Liver (tissue), 3 donors: ENCODE measurements at regions not wholly inside any gene's neighbourhood (a gene's known extent, or its start where the extent isn't known, plus 50 kb on each side); places are given as distances from the start of the nearest gene placed in this dataset.

ENCODE experiments used
- ATF3 ChIP-seq: IDR thresholded peaks from 2 replicates; pipeline ENCODE4 v1.6.1; 2016; ENCODE audit warnings: antibody characterized with exemption
- CTCF ChIP-seq: fragments of 150-350 bp; IDR thresholded peaks from 2 replicates; pipeline ENCODE4 v1.5.1; 2017; ENCODE audit warnings: improper control_type of control experiment, low read depth, low read length; ENCODE audit not compliant: missing input control
- GABPA ChIP-seq, 2 donors: IDR thresholded peaks in 1 of 2; conservative IDR thresholded peaks in 1 of 2; 2 replicates each; pipeline ENCODE4 v1.6.1; 2016; ENCODE audit warnings: antibody characterized with exemption in 2 of 2, mild to moderate bottlenecking in 1 of 2, moderate library complexity in 1 of 2
- HNF4A ChIP-seq, 2 donors: conservative IDR thresholded peaks; 2 replicates each; pipeline ENCODE4 v1.6.1; 2016; ENCODE audit warnings: antibody characterized with exemption in 2 of 2, mild to moderate bottlenecking in 2 of 2
- JUND ChIP-seq, 2 donors: IDR thresholded peaks; 2 replicates each; pipeline ENCODE4 v1.6.1; 2016; ENCODE audit warnings: antibody characterized with exemption in 2 of 2
- MAX ChIP-seq: IDR thresholded peaks from 2 replicates; pipeline ENCODE4 v1.6.1; 2016; ENCODE audit warnings: antibody characterized with exemption
- RAD21 ChIP-seq, 2 donors: IDR thresholded peaks; 2 replicates each; pipeline ENCODE4 v1.6.1; 2016; ENCODE audit warnings: antibody characterized with exemption in 2 of 2, mild to moderate bottlenecking in 2 of 2
- REST ChIP-seq: IDR thresholded peaks from 2 replicates; pipeline ENCODE4 v1.6.1; 2016; ENCODE audit warnings: antibody characterized with exemption, mild to moderate bottlenecking
- RXRA ChIP-seq, 2 donors: IDR thresholded peaks; 2 replicates each; pipeline ENCODE4 v1.6.1; 2017 to 2018; ENCODE audit warnings: antibody characterized with exemption in 2 of 2, mild to moderate bottlenecking in 1 of 2
- TAF1 ChIP-seq: conservative IDR thresholded peaks from 2 replicates; pipeline ENCODE4 v1.6.1; 2016; ENCODE audit warnings: antibody characterized with exemption, mild to moderate bottlenecking
- YY1 ChIP-seq: IDR thresholded peaks from 2 replicates; pipeline ENCODE4 v1.6.1; 2016; ENCODE audit warnings: antibody characterized with exemption, mild to moderate bottlenecking
- ZBTB33 ChIP-seq: IDR thresholded peaks from 2 replicates; pipeline ENCODE4 v1.6.1; 2016; ENCODE audit warnings: antibody characterized with exemption
- donor health status: healthy.
- donor health status: healthy.

GRCh38 chr4:115279330-115279729, 165.9 kb upstream of the NDST4 start:
- no peak for TF ChIP-seq CTCF
- TF ChIP-seq RAD21 (IDR thresholded peaks at IDR 0.05), result no peak
- no peak for TF ChIP-seq ATF3
- no peak for TF ChIP-seq MAX
- TF ChIP-seq HNF4A (conservative IDR thresholded peaks at IDR 0.05), result no peak
- TF ChIP-seq REST, result no peak
- TF ChIP-seq TAF1, result no peak
- no peak for TF ChIP-seq GABPA (IDR thresholded peaks at IDR 0.05 in 1 of 2, conservative IDR thresholded peaks at IDR 0.05 in 1 of 2)
- TF ChIP-seq YY1, result no peak
- no peak for TF ChIP-seq JUND (IDR thresholded peaks at IDR 0.05)
- TF ChIP-seq ZBTB33, result no peak
- TF ChIP-seq RXRA (IDR thresholded peaks at IDR 0.05), result no peak
